ENCODE measurements at regions not wholly inside any gene's neighbourhood (a gene's known extent, or its start where the extent isn't known, plus 50 kb on each side); places are given as distances from the start of the nearest gene placed in this dataset.

DNA sequence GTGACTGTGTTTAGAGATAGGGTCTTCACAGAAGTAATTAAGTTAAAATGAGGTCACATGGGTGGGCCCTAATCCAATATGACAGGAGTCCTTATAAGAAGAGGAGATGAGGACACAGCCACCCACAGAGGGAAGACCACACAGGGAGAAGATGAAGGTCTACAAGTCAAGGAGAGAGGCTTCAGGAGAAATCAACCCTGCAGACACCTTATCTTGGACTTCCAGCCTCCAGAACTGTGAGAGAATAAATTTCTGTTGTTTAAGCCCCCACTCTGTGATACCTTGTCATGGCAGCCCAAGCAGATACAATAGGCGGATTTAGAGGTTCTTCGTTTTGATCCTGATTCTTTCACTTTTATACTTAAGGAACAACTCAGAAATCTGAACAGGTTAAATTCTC is 63.5 kb upstream of the NEDD9 start:
- TF ChIP-seq, protein P1, sequence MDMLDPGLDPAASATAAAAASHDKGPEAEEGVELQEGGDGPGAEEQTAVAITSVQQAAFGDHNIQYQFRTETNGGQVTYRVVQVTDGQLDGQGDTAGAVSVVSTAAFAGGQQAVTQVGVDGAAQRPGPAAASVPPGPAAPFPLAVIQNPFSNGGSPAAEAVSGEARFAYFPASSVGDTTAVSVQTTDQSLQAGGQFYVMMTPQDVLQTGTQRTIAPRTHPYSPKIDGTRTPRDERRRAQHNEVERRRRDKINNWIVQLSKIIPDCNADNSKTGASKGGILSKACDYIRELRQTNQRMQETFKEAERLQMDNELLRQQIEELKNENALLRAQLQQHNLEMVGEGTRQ (IDR thresholded peaks at IDR 0.05; ENCODE audit: low read depth, low read length): no peak
- TF ChIP-seq, protein P2, sequence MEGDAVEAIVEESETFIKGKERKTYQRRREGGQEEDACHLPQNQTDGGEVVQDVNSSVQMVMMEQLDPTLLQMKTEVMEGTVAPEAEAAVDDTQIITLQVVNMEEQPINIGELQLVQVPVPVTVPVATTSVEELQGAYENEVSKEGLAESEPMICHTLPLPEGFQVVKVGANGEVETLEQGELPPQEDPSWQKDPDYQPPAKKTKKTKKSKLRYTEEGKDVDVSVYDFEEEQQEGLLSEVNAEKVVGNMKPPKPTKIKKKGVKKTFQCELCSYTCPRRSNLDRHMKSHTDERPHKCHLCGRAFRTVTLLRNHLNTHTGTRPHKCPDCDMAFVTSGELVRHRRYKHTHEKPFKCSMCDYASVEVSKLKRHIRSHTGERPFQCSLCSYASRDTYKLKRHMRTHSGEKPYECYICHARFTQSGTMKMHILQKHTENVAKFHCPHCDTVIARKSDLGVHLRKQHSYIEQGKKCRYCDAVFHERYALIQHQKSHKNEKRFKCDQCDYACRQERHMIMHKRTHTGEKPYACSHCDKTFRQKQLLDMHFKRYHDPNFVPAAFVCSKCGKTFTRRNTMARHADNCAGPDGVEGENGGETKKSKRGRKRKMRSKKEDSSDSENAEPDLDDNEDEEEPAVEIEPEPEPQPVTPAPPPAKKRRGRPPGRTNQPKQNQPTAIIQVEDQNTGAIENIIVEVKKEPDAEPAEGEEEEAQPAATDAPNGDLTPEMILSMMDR (conservative IDR thresholded peaks at IDR 0.05; ENCODE audit: low read depth, low read length): no peak
- TF ChIP-seq RAD21 (IDR thresholded peaks at IDR 0.05; ENCODE audit: low read length) (no peak), POLR2A (IDR thresholded peaks at IDR 0.05; ENCODE audit: low read depth, low read length) (no peak), RCOR1 (IDR thresholded peaks at IDR 0.05; ENCODE audit: insufficient replicate concordance, low read length) (no peak), MXI1 (IDR thresholded peaks at IDR 0.05; ENCODE audit: borderline replicate concordance, low read depth, low read length) (no peak)
